Chondrocyte (in vitro differentiated cells): ENCODE measurements at regions not wholly inside any gene's neighbourhood (a gene's known extent, or its start where the extent isn't known, plus 50 kb on each side); places are given as distances from the start of the nearest gene placed in this dataset.
A peak's percentile ranks its signal among the peaks of the same experiment; 100 is the strongest.

Source experiments
- DNase-seq: peaks from one replicate; pipeline ENCODE4 v3.0.0; 2021; ENCODE audit warnings: mixed read lengths, low spot score
- H3K27ac Mint-ChIP-seq: one replicate; pipeline ENCODE4 v1.8.0; 2021; ENCODE audit warnings: mild to moderate bottlenecking, moderate library complexity, mixed read lengths; ENCODE audit not compliant: unreplicated experiment
- H3K27me3 Mint-ChIP-seq: 2 replicates; pipeline ENCODE4 v1.8.0; 2021; ENCODE audit warnings: low read depth, mixed read lengths
- H3K36me3 Mint-ChIP-seq: 2 replicates; pipeline ENCODE4 v1.8.0; 2021; ENCODE audit warnings: low read depth, mixed read lengths
- H3K4me1 Mint-ChIP-seq: 2 replicates; pipeline ENCODE4 v1.8.0; 2021; ENCODE audit warnings: low read depth, mild to moderate bottlenecking, mixed read lengths
- H3K4me3 Mint-ChIP-seq: one replicate; pipeline ENCODE4 v1.8.0; 2021; ENCODE audit warnings: mild to moderate bottlenecking, moderate library complexity, mixed read lengths; ENCODE audit not compliant: unreplicated experiment
- H3K9me3 Mint-ChIP-seq: 2 replicates; pipeline ENCODE4 v1.8.0; 2021; ENCODE audit warnings: low read depth, mixed read lengths
- TF ChIP-seq, protein P1 (sequence below): fragments of 200-600 bp; sonication (generic); IDR thresholded peaks from 2 replicates; pipeline ENCODE4 v1.5.0; 2021; ENCODE audit warnings: antibody characterized with exemption, mild to moderate bottlenecking, moderate library complexity

DNA sequence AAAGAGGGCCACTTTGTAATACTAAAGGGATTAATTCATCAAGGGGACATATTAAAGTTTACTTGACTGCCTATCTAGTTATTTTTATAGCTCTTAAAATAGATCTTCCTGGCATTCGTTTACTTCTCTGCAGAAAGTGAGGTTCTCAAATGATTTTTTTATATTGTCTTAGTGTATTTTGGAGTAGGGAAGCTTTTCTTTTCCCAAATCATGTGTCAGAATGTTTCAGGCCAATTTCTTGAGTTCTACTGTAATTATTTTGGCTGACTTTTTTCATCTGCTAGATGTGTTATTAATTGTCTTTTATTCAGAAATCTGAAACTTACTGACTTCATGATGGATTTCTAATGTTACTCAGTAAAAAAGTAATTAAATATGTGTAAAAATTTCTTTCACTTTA is 60.2 kb upstream of the FBXL7 start:
- H3K27ac Mint-ChIP-seq, result no peak overlapping the region
- H3K9me3 Mint-ChIP-seq, result peaks cover 4% of the 10 kb centered on the region
- TF ChIP-seq, protein P1, sequence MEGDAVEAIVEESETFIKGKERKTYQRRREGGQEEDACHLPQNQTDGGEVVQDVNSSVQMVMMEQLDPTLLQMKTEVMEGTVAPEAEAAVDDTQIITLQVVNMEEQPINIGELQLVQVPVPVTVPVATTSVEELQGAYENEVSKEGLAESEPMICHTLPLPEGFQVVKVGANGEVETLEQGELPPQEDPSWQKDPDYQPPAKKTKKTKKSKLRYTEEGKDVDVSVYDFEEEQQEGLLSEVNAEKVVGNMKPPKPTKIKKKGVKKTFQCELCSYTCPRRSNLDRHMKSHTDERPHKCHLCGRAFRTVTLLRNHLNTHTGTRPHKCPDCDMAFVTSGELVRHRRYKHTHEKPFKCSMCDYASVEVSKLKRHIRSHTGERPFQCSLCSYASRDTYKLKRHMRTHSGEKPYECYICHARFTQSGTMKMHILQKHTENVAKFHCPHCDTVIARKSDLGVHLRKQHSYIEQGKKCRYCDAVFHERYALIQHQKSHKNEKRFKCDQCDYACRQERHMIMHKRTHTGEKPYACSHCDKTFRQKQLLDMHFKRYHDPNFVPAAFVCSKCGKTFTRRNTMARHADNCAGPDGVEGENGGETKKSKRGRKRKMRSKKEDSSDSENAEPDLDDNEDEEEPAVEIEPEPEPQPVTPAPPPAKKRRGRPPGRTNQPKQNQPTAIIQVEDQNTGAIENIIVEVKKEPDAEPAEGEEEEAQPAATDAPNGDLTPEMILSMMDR, result no peak
- peaks cover 47% of the 10 kb centered on the region for H3K27me3 Mint-ChIP-seq
- peaks cover 4% of the 10 kb centered on the region for H3K4me1 Mint-ChIP-seq
- no peak overlapping the region for H3K4me3 Mint-ChIP-seq
- DNase-seq, result no peak
- H3K36me3 Mint-ChIP-seq, result peaks cover 3% of the 10 kb centered on the region

DNA sequence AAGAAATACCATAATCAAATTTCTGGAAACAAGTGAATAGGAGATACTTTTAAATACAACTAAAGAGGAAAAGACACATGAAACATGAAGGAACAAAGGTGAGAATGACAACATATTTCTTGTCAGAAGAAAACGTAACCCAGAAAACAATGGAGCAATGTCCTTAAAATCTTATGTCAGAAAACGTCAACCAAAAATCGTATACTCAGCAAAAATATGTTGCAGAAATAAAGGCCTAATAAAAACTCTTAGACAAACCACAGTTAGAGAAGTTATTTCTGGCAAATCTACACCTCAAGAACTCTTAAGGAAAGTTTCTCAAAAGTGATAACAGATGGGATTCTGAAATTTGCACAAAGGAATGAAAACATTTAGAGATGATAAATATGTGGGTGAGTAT is 66.3 kb upstream of the FBXL7 start:
- DNase-seq, result no peak
- no peak overlapping the region for H3K27ac Mint-ChIP-seq
- H3K4me1 Mint-ChIP-seq, result no peaks in the 10 kb centered on the region
- peaks cover 10% of the 10 kb centered on the region for H3K9me3 Mint-ChIP-seq
- TF ChIP-seq, protein P1, result no peak
- peaks cover 4% of the 10 kb centered on the region for H3K36me3 Mint-ChIP-seq
- no peak overlapping the region for H3K4me3 Mint-ChIP-seq
- peaks cover 42% of the 10 kb centered on the region for H3K27me3 Mint-ChIP-seq

DNA sequence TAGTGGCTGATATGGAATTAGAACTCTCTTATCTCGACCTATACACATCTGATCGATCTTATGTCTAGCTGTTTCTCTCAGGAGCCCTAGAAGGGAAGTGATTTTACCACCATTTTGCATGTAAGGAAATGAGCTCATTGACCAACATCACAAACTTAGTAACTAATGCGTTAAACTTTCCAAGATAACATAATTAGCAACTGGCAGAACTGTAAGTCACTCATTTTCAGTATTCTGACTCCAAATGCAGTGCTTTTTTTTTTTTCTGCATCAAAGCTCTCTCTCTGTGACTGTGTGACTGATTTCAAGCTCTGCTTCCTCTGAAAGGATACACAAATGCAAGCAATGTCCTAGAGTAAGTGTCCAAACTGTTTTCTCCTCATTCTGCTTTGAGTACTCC is 68.1 kb upstream of the FBXL7 start:
- peaks cover 12% of the 10 kb centered on the region for H3K4me1 Mint-ChIP-seq
- peaks cover 10% of the 10 kb centered on the region for H3K9me3 Mint-ChIP-seq
- peaks cover 4% of the 10 kb centered on the region for H3K36me3 Mint-ChIP-seq
- TF ChIP-seq, protein P1, result no peak
- DNase-seq, result no peak
- H3K4me3 Mint-ChIP-seq, result no peak overlapping the region
- H3K27me3 Mint-ChIP-seq, result peaks cover 39% of the 10 kb centered on the region
- no peak overlapping the region for H3K27ac Mint-ChIP-seq

DNA sequence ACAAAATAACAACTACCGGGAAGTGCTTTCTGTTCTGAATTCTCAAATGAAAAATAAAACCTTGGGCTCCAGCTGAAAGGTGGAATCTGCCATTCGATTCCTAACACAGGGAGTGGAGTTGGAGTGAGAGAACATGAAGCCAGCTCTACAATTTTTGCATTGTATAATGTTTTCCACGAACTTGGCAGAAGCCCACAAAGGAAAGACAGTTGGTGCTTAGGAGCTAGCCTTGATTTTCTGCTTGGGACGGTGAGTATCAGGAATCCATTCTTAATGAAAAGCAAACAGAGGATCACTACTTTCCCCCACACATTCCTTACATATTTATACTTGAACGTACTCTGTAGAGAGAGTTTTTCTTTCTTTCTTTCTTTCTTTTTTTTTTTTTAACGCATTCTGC is 74.2 kb upstream of the FBXL7 start:
- Mint-ChIP-seq H3K27ac (peak overlapping the region; percentile 57), H3K4me1 (peaks cover 44% of the 10 kb centered on the region), H3K36me3 (no peaks in the 10 kb centered on the region), H3K9me3 (no peaks in the 10 kb centered on the region), H3K27me3 (peaks cover 14% of the 10 kb centered on the region), H3K4me3 (peak overlapping the region; percentile 48)
- TF ChIP-seq, protein P1, result no peak
- no peak for DNase-seq

DNA sequence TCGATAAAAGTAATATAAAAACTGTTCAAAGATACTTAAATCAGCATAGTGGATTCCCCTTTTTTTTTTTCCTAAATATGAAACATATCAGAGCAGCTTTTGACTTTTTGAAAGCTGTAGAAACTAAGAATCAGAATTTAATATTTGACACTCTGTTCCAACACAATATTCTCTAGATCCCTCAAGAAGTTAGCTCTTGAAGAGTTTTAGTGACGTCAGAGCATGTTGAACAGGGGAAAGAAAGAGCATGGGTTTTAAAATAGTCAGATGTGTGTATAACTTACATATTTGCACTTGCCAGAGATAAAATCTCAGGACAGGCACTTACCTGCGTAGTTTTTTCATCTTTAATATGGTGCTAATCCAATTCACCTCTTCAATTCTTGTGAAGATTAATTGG is 75.2 kb upstream of the FBXL7 start:
- Mint-ChIP-seq H3K9me3 (no peaks in the 10 kb centered on the region), H3K4me1 (peaks cover 44% of the 10 kb centered on the region), H3K36me3 (no peaks in the 10 kb centered on the region), H3K27ac (no peak overlapping the region), H3K4me3 (no peak overlapping the region), H3K27me3 (peaks cover 10% of the 10 kb centered on the region)
- DNase-seq, result no peak
- TF ChIP-seq, protein P1, result no peak
